Astrocyte of the spinal cord (primary cell): ENCODE measurements at regions not wholly inside any gene's neighbourhood (a gene's known extent, or its start where the extent isn't known, plus 50 kb on each side); places are given as distances from the start of the nearest gene placed in this dataset.

Experiments used
- DNase-seq: peaks from one replicate; pipeline ENCODE4 v3.0.0; 2011; ENCODE audit warnings: low read depth, low spot score
- H3K4me3 ChIP-seq: 2 replicates; pipeline ENCODE4 v1.5.1; 2011; ENCODE audit warnings: low read depth, mild to moderate bottlenecking, low read length, moderate library complexity
- in situ Hi-C: cut with HindIII; loops from 2 replicates; pipeline ENCODE4 v1.10.0; 2017; ENCODE audit warnings: low sequenced_read_pairs
- TF ChIP-seq, protein P1 (sequence below): IDR thresholded peaks from 2 replicates; pipeline ENCODE4 v1.5.1; 2012; ENCODE audit warnings: low read depth, mild to moderate bottlenecking, low read length, inconsistent platforms

DNA sequence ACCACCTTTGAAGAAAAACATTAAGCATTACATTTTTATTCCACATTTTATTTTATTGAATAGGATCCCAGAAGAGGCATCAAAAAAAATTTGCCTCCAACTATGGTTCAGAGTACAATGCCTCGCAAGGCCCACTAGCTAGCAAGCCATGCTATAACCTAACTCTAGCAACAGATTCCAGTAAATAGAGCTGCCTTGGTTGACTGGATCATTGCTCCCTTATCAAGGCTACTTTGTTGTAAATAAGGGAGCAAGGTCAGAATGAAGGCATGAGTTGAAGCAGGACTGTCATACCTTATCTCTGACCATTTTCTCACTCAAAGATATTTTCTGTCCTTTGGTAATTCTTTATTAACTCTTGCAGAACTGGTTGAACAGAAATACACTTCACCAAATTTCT is 672.6 kb downstream of the EPHA4 start:
- H3K4me3 ChIP-seq = no peak overlapping the region
- in situ Hi-C loops = no loop called here
- DNase-seq = no peak
- TF ChIP-seq, protein P1, sequence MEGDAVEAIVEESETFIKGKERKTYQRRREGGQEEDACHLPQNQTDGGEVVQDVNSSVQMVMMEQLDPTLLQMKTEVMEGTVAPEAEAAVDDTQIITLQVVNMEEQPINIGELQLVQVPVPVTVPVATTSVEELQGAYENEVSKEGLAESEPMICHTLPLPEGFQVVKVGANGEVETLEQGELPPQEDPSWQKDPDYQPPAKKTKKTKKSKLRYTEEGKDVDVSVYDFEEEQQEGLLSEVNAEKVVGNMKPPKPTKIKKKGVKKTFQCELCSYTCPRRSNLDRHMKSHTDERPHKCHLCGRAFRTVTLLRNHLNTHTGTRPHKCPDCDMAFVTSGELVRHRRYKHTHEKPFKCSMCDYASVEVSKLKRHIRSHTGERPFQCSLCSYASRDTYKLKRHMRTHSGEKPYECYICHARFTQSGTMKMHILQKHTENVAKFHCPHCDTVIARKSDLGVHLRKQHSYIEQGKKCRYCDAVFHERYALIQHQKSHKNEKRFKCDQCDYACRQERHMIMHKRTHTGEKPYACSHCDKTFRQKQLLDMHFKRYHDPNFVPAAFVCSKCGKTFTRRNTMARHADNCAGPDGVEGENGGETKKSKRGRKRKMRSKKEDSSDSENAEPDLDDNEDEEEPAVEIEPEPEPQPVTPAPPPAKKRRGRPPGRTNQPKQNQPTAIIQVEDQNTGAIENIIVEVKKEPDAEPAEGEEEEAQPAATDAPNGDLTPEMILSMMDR = no peak

DNA sequence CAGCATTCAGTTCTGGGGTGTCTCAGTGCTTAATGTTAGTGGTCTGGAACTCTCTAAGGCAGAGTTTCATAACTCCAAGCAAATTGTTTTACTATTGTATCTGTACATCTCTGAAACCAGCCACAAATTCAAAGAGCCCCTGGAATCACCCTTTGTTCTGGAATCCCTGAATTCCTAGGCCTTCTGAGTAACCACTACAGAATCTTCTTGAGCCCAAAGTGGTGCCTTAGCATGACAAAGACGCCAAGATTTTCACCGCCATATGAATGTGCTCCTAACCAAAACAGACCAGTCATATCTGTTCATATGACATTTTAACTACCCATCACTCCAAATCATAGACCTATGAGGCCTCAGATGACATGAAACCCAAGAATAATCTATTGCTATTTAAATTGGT is 668.1 kb downstream of the EPHA4 start:
- no peak for DNase-seq
- in situ Hi-C loops = no loop called here
- TF ChIP-seq, protein P1 = no peak
- H3K4me3 ChIP-seq = no peak overlapping the region

DNA sequence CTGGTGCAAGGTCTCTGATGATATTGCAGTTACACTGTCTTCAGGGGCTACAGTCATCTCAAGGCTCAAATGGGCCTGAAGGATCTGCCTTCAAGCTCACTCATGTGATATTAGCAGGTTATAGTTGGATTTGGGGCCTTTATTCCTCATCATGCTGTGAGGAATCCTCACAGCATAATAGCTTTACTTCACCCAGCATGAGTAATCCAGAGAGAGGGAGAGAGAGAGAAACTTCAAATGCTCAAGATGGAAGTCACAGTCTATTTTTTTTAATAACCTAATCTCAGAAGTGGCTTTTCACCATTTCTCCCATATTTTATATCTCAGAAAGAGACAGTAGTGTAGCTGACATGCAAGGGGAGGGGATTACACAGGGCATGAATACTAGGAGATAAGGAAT is 658.7 kb downstream of the EPHA4 start:
- in situ Hi-C loops = no loop called here
- TF ChIP-seq, protein P1 = no peak
- peak; percentile 11 for DNase-seq
- H3K4me3 ChIP-seq = no peak overlapping the region

DNA sequence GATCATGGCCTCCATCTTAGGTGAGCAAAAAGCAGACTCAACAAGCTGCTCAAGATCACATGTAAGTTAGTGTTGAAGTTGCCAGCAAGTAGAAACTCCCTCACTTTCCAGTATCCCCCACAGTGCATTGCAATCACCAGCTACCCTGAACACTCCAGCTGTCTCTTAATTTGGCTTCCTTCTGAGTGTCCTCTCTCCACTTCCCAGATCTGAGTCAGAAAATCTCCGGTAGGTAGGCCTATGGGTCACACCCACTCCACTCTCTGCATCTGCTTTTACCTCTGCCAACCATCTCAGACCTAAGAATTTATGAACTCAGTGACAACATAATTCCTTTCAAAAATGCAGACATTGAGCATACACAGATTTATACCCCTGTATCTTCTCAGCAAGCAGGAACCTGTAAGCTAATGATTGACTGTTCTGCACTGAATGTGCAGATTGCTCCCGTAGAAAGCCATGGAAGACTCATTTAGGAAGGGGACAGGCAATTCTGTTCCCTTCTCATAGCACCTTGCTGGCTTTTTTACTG is 656.9 kb downstream of the EPHA4 start:
- TF ChIP-seq, protein P1 = no peak
- H3K4me3 ChIP-seq = no peak overlapping the region
- DNase-seq = no peak
- in situ Hi-C loops = no loop called here

DNA sequence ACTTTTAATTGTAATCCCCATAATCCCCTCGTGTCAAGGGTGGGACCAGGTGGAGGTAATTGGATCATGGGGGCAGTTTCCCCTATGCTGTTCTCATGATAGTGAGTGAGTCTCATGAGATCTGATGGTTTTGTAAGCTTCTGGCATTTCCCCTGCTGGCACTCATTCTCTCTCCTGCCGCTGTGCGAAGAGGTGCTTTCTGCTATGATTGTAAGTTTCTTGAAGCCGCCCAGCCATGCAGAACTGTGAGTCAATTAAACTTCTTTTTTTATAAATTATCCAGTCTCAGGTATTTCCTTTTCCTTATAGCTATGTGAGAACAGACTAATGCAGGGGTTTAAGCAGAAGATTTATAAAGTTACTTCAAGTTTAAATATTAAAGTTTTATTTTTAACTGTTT is 655.2 kb downstream of the EPHA4 start:
- in situ Hi-C loops = no loop called here
- TF ChIP-seq, protein P1 = no peak
- no peak for DNase-seq
- H3K4me3 ChIP-seq = no peak overlapping the region

DNA sequence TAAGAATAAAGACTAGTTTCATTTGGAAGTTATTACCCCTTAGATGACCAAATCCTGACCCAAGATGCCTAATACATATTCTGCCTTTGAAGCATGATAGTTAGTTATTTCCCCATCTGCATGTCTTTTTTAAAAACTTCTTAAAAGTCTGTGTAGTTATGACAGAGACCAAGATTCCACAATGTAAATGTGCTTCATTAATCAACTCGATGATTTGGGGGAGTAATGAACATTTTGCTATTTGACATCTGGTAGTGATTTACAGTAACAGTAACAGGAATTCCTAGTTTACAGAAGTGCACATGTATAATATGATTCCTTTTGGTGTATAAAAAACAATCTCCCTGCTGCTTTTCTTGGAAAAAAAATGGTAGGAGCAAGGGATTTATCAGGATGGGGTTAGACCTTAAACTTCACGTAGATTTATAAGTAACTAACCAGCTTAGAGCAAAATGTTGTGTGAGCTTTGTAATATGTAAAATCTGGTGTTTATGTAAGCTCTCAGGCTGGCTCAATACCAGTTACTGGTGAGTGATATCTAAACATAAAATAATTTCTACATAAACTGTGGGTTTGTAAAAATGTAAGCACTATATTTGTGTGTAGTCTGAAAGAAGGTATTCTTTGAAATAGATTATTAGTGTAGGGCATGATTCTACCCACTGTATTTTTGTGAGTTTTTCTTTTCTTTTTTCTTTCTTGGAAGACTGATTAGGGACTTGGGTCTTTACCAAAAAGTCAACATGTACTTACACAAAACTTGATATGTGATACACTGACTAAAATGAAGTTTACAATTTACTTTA is 641.6 kb downstream of the EPHA4 start:
- DNase-seq = no peak
- in situ Hi-C loops = no loop called here
- no peak overlapping the region for H3K4me3 ChIP-seq
- TF ChIP-seq, protein P1 = no peak
